ENCODE measurements at regions not wholly inside any gene's neighbourhood (a gene's known extent, or its start where the extent isn't known, plus 50 kb on each side); places are given as distances from the start of the nearest gene placed in this dataset.

DNA sequence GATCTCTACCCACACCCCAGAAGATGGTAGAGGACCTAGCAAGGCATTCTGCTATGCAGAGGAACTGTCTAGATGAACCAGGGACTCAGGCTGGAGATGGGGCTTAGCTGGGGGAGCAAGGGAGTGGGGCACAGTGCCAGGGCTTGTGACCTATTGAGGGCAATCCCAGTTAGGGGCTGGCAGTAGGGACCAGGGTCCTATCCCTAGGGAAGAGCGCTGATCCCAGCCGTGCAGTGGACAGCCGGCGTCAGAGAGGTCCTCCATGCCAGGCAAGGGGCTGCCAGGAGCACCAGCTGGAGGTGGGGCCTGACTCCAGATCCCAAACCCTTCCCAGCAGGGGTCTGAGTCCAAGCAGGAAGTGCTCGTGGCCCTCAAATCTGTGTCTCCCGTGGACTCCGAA lies 52.7 kb upstream of the NEURL1B start:
- peaks cover 51% of the 10 kb centered on the region for H3K27me3 Mint-ChIP-seq
- H3K27ac Mint-ChIP-seq, result no peak overlapping the region
- peaks cover 2% of the 10 kb centered on the region for H3K4me1 Mint-ChIP-seq
- H3K9me3 ChIP-seq (ENCODE audit: control insufficient read depth, low read length, poor library complexity, severe bottlenecking), result no peaks in the 10 kb centered on the region
- ATAC-seq, result no peak
- H3K36me3 Mint-ChIP-seq (ENCODE audit: low read depth), result no peaks in the 10 kb centered on the region
- H3K4me3 Mint-ChIP-seq, result no peak overlapping the region
- no peak for DNase-seq

DNA sequence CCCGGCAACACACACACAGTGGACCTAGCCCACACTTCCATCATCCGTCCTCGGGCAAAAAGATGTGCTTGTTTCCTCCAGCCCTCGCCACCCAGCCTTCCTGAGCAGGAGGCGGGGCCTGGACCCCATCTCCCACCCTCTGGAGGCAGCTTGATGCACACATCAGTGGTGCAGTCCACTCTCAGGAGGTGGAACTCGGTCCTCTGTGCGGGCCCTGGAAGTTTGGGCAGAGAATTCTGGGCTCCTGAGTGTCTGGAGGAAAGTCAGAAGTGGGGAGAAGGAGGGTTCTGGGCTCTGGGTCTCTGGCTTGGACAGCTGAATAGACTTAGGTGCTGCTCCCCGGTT lies 54.0 kb upstream of the NEURL1B start:
- no peak for DNase-seq
- H3K4me1 Mint-ChIP-seq, result peaks cover 2% of the 10 kb centered on the region
- H3K9me3 ChIP-seq (ENCODE audit: control insufficient read depth, low read length, poor library complexity, severe bottlenecking), result no peaks in the 10 kb centered on the region
- no peaks in the 10 kb centered on the region for H3K36me3 Mint-ChIP-seq (ENCODE audit: low read depth)
- no peak for ATAC-seq
- peaks cover 56% of the 10 kb centered on the region for H3K27me3 Mint-ChIP-seq
- no peak overlapping the region for H3K4me3 Mint-ChIP-seq
- no peak overlapping the region for H3K27ac Mint-ChIP-seq

DNA sequence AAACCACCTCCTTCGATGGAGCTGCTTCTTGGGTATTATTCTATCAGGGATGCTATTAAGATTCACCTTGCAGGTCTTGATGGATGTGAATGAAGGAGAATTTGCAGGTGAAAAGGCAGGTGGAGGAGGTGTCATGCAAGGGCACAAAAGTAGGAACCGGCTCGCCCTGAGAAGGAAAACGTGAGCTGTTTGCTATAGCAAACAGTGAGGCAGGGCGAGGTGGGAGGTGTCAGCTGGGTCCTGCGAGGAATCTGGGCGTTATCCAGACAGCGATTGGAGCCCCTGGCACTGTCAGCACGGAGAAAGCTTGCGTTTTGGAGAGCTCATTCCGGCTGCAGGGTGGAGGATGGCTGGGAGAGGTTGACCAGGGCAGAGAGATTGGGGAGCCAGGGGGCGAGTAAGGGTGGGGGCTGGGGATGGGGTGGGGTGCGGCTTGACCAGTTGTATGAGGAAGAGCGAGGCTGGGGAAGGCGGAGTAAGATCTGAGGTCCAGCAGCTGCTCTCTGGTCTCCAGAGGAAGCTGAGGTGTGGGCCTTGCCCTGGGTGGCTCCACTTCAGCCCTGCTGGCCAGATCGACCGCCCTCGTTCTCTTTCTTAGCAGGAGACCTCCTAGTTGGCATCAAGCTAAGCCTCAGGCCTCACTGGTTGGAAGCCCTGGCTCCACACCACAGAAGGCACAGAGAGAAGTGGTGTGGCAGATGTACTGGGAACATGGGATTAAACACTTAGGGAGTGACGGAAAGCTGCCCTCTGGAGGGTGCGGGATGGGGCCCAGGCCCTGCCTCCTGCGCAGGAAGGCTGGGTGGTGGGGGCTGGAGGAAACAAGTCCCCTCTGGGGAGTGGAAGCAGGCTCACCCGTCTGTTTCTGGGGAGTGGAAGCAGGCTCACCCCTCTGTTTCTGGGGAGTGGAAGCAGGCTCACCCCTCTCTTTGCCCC lies 54.7 kb upstream of the NEURL1B start:
- no peak for ATAC-seq
- peaks cover 60% of the 10 kb centered on the region for H3K27me3 Mint-ChIP-seq
- H3K4me3 Mint-ChIP-seq, result no peak overlapping the region
- no peak overlapping the region for H3K27ac Mint-ChIP-seq
- H3K9me3 ChIP-seq (ENCODE audit: control insufficient read depth, low read length, poor library complexity, severe bottlenecking), result no peaks in the 10 kb centered on the region
- no peaks in the 10 kb centered on the region for H3K36me3 Mint-ChIP-seq (ENCODE audit: low read depth)
- peaks cover 2% of the 10 kb centered on the region for H3K4me1 Mint-ChIP-seq
- no peak for DNase-seq

- ATAC-seq, result no peak
- no peaks in the 10 kb centered on the region for H3K36me3 Mint-ChIP-seq (ENCODE audit: low read depth)
- H3K4me1 Mint-ChIP-seq, result peaks cover 4% of the 10 kb centered on the region
- no peak overlapping the region for H3K4me3 Mint-ChIP-seq
- H3K27me3 Mint-ChIP-seq, result peaks cover 73% of the 10 kb centered on the region
- DNase-seq, result no peak
- H3K27ac Mint-ChIP-seq, result no peak overlapping the region
- H3K9me3 ChIP-seq (ENCODE audit: control insufficient read depth, low read length, poor library complexity, severe bottlenecking), result no peaks in the 10 kb centered on the region
Observed at GRCh38 chr5:172585114-172585513, 55.9 kb upstream of the NEURL1B start.

DNA sequence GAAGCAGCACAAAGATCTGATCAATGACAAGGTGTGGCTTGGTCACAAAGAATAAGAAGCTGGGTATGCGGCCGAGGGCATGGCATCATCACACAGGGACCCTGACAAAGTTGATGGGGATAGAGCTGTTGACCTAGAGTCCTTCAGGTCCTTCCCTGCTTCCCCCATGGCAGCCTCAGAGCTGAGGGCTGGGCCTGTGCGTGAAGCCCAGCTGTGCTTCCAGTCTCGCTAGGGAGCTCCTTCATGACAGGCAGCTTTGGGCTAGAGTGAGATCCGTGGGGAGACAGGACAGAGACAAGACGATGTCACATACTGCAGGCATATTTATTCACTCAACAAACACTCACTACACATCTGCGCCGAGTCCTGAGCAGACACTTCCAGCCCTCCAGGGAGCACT lies 56.4 kb upstream of the NEURL1B start:
- H3K36me3 Mint-ChIP-seq (ENCODE audit: low read depth), result no peaks in the 10 kb centered on the region
- DNase-seq (no peak), ATAC-seq (no peak)
- H3K27ac Mint-ChIP-seq, result no peak overlapping the region
- no peaks in the 10 kb centered on the region for H3K9me3 ChIP-seq (ENCODE audit: control insufficient read depth, low read length, poor library complexity, severe bottlenecking)
- peaks cover 78% of the 10 kb centered on the region for H3K27me3 Mint-ChIP-seq
- H3K4me1 Mint-ChIP-seq, result peaks cover 7% of the 10 kb centered on the region
- no peak overlapping the region for H3K4me3 Mint-ChIP-seq

GRCh38 chr5:172583931-172584511 lies 57.0 kb upstream of the NEURL1B start:
- no peak overlapping the region for H3K4me3 Mint-ChIP-seq
- H3K27ac Mint-ChIP-seq, result no peak overlapping the region
- no peaks in the 10 kb centered on the region for H3K36me3 Mint-ChIP-seq (ENCODE audit: low read depth)
- no peak for DNase-seq
- ATAC-seq, result no peak
- peaks cover 82% of the 10 kb centered on the region for H3K27me3 Mint-ChIP-seq
- peaks cover 7% of the 10 kb centered on the region for H3K4me1 Mint-ChIP-seq
- H3K9me3 ChIP-seq (ENCODE audit: control insufficient read depth, low read length, poor library complexity, severe bottlenecking), result no peaks in the 10 kb centered on the region

DNA sequence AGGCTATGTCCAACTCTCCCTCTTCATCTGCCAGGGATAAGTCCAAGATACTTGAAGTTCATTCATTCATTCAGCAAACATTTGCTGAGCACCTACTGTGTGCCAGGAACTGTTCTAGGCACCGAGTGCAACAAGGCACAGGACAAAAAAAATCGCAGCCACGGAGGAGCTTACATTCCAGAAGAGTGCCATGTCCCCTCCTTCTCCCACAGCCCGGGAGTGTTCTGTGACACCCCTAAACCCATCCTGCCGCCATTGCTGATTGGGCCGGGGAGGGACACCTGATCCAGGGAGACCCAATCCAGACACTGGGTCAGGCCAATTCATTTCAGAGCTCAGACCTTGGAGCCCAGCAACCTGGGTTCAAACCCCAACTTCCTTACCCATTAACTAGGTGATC lies 58.1 kb upstream of the NEURL1B start:
- ATAC-seq (no peak), DNase-seq (no peak)
- no peaks in the 10 kb centered on the region for H3K9me3 ChIP-seq (ENCODE audit: control insufficient read depth, low read length, poor library complexity, severe bottlenecking)
- Mint-ChIP-seq H3K4me1 (peaks cover 7% of the 10 kb centered on the region), H3K36me3 (ENCODE audit: low read depth) (no peaks in the 10 kb centered on the region), H3K27ac (no peak overlapping the region), H3K27me3 (peaks cover 78% of the 10 kb centered on the region), H3K4me3 (no peak overlapping the region)

- H3K4me3 Mint-ChIP-seq, result no peak overlapping the region
- peaks cover 7% of the 10 kb centered on the region for H3K4me1 Mint-ChIP-seq
- no peaks in the 10 kb centered on the region for H3K9me3 ChIP-seq (ENCODE audit: control insufficient read depth, low read length, poor library complexity, severe bottlenecking)
- no peak overlapping the region for H3K27ac Mint-ChIP-seq
- DNase-seq (no peak), ATAC-seq (no peak)
- H3K27me3 Mint-ChIP-seq, result peaks cover 73% of the 10 kb centered on the region
- no peaks in the 10 kb centered on the region for H3K36me3 Mint-ChIP-seq (ENCODE audit: low read depth)
Observed at GRCh38 chr5:172581315-172581714, 59.7 kb upstream of the NEURL1B start.

- H3K27me3 Mint-ChIP-seq, result peaks cover 63% of the 10 kb centered on the region
- H3K4me3 Mint-ChIP-seq, result no peak overlapping the region
- ATAC-seq (no peak), DNase-seq (no peak)
- H3K4me1 Mint-ChIP-seq, result peaks cover 9% of the 10 kb centered on the region
- H3K27ac Mint-ChIP-seq, result no peak overlapping the region
- peaks cover 3% of the 10 kb centered on the region for H3K36me3 Mint-ChIP-seq (ENCODE audit: low read depth)
- no peaks in the 10 kb centered on the region for H3K9me3 ChIP-seq (ENCODE audit: control insufficient read depth, low read length, poor library complexity, severe bottlenecking)
Observed at GRCh38 chr5:172579403-172579990, 61.6 kb upstream of the NEURL1B start.

DNA sequence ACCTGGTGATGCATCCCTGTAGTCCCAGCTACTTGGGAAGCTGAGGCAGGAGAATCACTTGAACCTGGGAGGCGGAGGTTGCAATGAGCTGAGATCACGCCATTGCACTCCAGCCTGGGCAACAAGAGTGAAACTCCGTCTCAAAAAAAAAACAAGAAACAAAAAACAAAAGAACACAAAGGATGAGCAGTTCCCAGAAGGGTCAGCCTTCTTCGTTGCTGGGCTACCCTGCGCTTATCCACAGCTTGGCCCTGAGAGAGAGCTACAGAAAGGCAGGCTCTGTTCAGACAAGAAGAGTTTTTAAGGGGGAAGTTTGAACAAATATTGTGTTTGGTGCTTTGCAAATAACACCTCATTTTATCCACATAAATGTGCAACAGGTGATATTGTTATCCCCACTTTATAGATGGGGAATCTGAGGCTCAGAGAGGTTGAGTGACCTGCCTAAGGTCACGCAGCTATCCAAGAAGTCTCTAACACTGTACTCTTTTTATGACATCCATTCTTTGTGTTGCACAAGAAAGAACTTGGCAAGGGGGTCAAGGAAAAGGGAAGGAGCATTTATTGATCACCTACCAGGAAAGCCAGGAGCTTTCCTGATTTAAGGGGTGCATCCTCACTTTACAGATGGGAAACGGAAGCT lies 63.7 kb upstream of the NEURL1B start:
- Mint-ChIP-seq H3K4me3 (no peak overlapping the region), H3K27me3 (peaks cover 55% of the 10 kb centered on the region), H3K27ac (no peak overlapping the region), H3K36me3 (ENCODE audit: low read depth) (peaks cover 3% of the 10 kb centered on the region), H3K4me1 (peaks cover 7% of the 10 kb centered on the region)
- no peaks in the 10 kb centered on the region for H3K9me3 ChIP-seq (ENCODE audit: control insufficient read depth, low read length, poor library complexity, severe bottlenecking)
- no peak for ATAC-seq
- no peak for DNase-seq

DNA sequence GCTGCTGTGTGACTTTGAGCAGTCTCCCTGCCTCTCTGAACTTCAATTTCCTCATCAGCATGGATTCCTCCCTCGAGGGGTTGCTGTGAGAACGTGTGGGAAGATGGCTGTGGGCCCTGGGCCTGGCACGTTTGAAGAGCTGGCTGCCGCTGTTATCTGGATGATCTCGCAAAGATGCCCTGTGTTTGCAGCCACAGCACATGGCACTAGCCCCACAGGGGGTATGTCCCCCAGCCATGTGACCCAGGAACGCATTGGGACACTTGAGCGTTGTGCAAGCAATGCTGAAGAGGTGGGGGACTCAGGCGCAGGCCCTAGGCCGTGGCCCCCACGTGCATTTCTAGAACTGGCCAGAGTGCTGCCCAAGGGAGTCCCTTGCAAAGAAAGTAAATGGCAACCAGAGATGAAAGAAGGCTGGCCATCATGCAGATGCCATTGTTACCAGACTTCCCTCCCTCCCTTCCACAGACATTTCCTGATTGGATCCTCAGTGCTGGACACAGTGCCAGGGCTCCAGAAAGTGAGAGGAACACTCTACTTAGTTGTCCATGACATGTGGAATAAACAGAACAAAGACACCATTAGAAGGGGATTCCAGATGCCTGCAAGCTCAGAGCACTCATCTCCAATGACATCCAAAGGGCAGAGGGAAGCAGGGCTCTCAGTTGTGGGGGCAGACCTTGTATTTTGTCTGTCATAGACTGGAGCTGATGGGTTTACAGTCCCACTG lies 65.1 kb upstream of the NEURL1B start:
- no peaks in the 10 kb centered on the region for H3K9me3 ChIP-seq (ENCODE audit: control insufficient read depth, low read length, poor library complexity, severe bottlenecking)
- Mint-ChIP-seq H3K27ac (no peak overlapping the region), H3K27me3 (peaks cover 48% of the 10 kb centered on the region), H3K4me3 (no peak overlapping the region), H3K4me1 (peaks cover 7% of the 10 kb centered on the region), H3K36me3 (ENCODE audit: low read depth) (peaks cover 3% of the 10 kb centered on the region)
- no peak for ATAC-seq
- no peak for DNase-seq

GRCh38 chr5:172575416-172575815 lies 65.6 kb upstream of the NEURL1B start:
- ATAC-seq (no peak), DNase-seq (no peak)
- no peak overlapping the region for H3K27ac Mint-ChIP-seq
- no peaks in the 10 kb centered on the region for H3K9me3 ChIP-seq (ENCODE audit: control insufficient read depth, low read length, poor library complexity, severe bottlenecking)
- peaks cover 7% of the 10 kb centered on the region for H3K4me1 Mint-ChIP-seq
- peaks cover 3% of the 10 kb centered on the region for H3K36me3 Mint-ChIP-seq (ENCODE audit: low read depth)
- peaks cover 42% of the 10 kb centered on the region for H3K27me3 Mint-ChIP-seq
- no peak overlapping the region for H3K4me3 Mint-ChIP-seq

- no peak for DNase-seq
- Mint-ChIP-seq H3K27ac (no peak overlapping the region), H3K27me3 (peaks cover 37% of the 10 kb centered on the region), H3K4me1 (peaks cover 3% of the 10 kb centered on the region), H3K4me3 (no peak overlapping the region), H3K36me3 (ENCODE audit: low read depth) (peaks cover 3% of the 10 kb centered on the region)
- H3K9me3 ChIP-seq (ENCODE audit: control insufficient read depth, low read length, poor library complexity, severe bottlenecking), result no peaks in the 10 kb centered on the region
- ATAC-seq, result no peak
Observed at GRCh38 chr5:172574871-172575223, 66.2 kb upstream of the NEURL1B start.
